ENCODE measurements at regions not wholly inside any gene's neighbourhood (a gene's known extent, or its start where the extent isn't known, plus 50 kb on each side); places are given as distances from the start of the nearest gene placed in this dataset.

DNA sequence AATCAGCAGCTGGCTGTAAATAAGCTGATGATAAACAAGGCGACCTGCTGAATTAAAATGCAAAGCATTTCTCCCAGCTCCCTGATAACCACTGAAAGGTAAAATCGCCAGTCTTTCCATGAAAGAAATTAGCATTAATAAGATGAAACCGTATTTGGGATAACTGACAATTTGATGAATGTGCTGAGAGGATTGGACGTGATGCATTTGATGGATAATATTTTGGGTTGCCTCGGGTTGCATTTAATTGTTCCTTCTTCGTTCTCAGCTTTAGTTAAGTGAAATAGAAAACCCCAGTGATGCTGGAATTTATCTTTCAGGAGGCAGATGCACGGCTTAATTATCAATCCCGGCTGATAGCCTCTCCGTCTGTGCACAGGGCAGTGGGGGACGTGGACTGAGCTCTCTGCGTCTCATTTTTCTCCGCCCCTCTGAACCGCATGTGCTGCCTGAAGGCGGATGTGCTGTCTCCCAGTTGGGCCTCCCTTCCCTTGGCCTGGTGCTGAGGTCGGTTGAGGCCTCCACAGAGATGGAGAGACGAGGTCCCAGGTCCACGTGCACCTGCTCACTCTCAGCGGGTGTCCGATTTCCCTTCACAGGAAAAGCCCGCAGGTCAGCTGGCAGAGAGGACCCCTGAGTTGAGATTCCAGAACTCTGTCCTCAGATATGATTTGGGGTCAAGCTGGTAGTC lies 846.2 kb downstream of the BRD1 start:
- no peak for DNase-seq (ENCODE audit: low spot score)

DNA sequence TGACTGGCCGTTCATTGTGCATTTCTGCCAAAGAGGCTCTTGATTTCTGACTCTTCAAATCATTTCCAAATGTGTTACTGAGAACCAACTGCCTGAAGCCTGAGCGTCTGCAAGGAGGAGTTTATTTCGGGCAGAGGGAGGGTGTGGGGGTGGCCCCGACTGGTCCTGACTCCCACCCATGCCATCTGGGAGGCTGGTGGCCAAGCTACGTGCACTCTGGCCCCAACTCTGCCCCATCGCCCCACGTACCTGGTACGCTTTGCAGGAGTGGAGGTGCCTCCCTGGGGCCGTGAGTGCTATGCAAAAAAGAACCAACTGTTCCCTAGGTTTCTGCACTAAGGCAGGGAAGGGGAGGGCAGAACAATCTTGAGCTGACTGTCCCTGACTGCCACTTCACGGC lies 846.8 kb downstream of the BRD1 start:
- DNase-seq (ENCODE audit: low spot score) = no peak

DNA sequence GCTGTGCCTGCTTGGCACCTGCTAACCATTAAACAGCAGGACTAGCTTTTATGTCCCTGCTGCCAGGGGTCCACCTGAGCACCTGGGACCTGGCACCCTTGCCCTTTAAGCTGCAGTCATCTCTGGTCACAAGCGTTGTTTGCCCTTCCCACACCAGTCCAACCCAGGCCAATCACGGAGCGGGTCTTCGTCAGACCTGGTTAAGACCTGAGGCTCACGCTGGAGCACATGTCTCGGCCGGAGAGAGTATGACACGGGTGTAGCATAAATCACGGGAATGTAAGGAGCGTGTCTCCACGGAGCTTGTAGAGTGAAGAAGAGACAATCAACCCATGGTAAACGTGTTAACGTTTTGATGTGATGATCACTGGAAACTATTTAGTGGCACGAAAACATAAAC lies 847.3 kb downstream of the BRD1 start:
- DNase-seq (ENCODE audit: low spot score) = no peak

DNA sequence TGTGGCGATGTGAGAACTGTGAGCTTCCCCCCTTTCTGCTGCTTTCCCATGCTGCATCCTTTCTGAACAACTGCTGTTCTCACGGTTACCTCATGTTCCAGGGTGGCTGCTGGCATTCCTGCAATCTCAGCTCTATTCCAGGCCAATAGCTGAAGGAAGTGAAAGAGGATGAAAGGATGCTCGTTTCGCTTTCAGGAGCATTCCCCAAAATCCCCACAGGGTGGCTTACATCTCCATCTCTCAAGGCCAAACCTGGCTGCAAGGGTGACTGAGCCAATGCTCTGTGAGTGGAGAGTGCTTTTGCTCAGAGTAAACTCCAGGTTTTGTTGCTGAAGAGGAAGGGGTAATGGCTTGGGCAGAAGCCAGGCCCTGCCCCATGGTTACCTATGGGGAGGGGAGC lies 848.2 kb downstream of the BRD1 start:
- no peak for DNase-seq (ENCODE audit: low spot score)

DNA sequence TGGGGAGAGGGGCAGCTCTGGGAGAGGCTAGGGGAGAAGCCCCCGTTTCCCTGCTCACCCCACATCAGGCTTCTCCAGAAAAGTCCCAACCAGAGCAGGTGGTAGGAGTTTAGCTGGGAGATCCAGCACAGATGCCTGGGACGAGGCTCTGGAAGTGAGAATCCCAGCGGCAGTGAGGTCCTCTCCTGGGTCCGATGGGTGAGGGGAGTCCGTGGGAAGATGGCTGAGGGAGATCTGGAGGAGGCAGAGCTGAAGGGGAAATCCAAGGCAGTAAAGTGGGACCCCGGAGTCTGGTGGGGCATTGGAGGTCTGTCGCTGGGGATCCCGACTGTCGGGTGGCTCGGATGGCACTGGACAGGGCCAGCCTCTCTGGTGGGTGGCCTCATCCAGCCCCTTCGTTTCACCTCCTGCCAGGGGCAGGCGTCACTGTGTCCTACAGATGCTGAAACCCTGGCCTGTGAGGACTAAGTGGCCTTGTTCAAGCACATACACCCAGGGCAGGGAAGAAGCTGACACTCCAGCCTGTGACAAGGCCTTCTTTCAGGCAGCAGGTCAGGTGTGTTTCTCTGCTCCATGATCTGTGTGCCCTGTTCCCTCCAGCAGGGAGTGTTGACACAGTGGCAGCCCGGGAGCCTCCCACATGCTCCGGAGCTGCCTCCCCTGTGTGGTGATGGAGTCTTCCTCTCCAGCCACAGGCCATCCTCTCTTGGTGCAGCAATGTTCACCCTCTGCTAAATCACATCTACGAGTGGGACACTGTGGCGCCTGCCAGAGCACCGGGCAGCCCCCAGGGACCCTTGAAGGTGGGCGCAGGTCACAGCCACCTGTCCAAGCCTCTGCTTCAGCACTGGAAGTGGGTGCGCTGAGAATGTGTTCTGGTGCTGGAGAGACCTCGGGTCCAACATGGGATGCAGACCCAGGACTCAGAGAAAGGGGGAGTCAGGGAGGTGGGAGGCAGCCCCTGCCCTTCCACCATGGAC lies 850.8 kb downstream of the BRD1 start:
- no peak for DNase-seq (ENCODE audit: low spot score)

DNA sequence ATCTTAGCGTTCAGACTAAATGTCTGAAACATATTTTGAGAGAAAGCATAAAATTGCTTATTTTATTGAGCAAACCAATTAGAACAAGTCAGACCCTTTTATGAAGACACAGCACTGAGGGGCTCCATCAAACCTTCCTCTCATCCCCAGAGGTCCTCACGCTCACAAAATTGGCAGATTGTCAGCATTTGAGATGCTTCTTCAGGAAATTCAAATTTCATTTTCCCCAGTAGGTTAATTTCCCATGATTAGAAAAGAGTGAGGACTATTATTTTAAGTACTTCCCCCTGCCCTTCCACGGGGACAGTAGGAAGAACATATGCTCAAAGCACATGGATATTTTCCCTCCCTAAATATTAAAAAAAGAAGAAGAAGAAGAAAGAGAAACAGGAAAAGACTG lies 851.8 kb downstream of the BRD1 start:
- no peak for DNase-seq (ENCODE audit: low spot score)

DNA sequence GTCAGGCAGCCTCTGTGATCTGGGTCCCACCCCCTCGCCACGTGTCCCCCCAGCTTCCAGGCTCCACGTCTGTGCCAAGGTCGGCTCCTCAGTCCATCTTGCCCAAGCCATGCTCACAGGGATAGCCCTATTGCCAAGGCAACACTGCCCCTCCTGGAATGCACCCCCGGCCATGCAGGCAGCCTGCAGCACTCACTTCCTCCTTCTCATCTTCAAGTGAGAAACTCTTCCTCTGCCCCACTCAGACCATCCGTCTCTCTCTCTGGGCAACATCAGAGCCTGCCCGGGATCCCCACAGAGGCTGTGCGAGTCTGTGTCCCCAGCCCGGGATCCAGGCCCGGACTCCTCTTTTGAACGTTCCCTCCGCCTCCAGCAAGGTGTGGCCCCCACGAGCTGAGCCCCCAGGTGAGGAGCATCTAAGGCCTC lies 852.3 kb downstream of the BRD1 start:
- no peak for DNase-seq (ENCODE audit: low spot score)

DNA sequence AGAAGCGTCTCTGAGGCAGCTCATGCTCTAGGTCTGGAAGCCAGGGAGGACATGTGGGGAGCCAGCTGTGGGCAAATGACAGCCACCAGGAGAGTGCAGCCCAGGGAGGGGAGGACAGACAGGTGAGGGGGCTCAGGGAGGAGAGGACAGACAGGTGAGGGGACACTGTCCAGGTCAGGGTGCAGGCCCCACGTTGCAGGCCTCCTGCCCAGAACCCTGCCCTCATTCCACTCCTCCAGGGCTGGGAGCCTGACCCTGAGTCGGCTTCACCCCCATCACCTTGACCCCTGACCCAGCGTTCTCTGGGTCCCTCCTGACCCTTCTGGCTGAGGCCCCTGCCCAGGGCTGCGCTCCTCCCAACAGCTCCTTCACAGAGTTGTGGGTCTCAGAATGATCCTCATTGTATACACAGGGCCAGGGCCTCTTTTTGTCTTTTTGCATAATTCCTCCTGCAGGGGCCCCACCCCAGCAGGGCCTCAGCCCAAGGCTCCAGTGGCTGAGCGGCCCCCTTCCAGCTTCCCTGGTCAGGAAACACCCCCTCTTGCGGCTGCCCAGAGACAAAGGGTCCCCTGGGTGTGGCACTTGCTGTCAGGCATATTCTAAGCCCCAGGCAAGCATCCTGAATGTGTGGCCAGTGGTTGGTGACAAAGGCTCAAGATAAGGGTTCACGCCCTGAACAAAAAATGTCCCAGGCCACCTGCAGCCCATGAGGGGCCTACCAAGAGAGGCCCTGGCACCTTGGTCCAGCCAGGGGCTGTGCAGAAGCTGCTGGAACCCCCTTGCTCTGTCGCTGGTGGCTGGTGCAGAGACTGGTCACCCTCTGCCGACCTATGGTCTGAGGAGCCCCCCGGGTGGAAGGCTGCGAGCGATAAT lies 853.0 kb downstream of the BRD1 start:
- no peak for DNase-seq (ENCODE audit: low spot score)

DNA sequence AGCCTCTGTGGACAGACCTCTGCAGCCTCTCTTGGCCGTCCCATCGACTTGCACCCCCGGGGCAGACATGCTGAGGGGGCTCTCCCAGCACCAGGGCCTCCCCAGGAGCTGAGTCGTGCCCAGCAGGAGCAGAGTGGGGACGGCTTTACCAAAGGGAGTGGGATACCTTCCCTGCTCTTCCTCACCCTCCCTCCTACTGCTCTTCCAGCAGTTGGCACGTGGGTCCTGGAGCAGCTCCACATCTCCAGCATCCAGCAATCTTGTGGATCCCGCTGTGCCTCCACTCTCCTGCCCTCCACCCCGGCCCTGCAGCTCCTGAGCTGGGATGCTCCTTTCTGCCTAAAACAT lies 854.0 kb downstream of the BRD1 start:
- DNase-seq (ENCODE audit: low spot score) = no peak

DNA sequence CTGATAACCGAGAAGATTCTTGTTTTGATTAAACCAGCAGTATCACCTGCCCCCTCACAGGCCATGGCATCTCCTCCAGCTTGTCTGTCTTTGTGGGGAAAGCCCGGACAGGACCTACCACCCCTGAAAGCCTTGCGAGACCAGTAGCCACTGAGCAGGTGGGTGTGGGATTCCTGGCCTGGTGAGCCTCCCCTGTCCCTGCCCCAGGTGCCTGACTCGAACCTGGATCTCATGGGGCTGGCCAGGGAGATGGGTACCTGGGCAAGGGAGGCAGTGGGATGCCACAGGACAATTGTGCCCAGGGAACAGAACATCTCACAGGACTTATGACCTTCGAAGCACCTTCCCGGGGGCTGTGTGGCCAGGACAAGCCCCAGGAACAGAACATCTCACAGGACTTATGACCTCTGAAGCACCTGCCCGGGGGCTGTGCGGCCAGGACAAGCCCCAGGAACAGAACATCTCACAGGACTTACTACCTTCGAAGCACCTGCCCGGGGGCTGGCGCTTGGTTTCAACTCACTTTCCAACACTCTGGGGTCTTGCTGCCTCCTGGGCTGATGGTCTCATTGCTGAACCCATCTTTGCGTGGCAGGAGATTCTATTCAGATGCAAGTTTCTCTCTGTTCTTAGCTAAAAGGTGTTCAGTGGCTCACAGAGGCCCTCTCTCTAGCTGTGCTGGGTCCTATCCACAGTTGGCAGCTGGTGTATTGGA lies 854.5 kb downstream of the BRD1 start:
- no peak for DNase-seq (ENCODE audit: low spot score)

DNA sequence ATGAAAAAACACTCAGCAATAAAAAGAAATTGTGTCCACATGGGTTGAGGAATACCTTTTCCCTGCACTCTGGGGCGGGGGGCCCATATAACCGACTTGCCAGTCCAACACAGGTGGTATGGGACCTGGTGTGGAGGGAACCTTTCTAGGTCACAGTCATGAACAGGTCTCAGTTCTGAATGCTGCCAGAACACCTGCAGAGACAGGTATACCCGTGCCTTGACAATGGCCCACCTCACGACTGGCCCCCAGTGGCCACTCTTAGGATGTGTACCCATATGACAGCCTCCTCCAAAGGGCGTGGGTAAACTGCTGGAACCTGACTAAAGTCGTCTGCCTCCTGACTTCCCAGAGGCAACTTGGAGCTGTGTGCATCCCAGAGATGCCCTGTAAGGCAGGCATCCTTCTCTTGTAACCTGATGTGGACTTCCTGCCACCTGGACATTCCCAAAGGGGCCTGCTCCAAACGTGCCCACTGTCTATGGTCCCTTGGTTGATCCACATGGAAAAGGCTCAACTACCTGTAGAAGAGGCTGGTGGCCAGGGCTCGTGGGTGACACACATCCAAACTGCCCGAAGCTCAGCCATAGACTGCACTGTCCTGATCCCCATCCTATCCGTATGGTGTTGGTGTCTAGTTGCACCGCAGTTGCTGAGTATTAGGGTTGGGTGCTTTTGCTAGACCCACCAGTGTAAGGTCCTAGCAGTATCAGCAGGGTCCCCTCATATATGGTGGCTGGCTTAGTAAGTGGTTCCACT lies 859.3 kb downstream of the BRD1 start:
- no peak for DNase-seq (ENCODE audit: low spot score)

DNA sequence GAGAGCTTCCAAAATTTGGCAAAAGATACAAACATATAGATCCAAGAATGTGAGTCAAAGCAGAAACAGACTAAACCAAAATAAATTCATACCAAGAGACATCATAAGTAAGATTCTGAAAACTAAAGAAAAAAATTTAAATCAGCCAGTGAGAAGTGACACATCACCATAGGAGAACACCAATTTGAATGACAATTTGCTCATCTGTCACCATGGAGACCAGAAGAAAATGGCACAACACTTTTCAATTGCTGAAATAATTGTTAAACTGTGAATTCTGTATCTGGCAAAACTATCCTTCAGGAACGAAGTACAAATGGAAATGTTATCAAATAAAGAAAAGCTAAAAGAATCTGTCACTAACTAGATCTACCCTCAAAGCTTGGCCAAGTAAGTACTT lies 864.3 kb downstream of the BRD1 start:
- no peak for DNase-seq (ENCODE audit: low spot score)

DNA sequence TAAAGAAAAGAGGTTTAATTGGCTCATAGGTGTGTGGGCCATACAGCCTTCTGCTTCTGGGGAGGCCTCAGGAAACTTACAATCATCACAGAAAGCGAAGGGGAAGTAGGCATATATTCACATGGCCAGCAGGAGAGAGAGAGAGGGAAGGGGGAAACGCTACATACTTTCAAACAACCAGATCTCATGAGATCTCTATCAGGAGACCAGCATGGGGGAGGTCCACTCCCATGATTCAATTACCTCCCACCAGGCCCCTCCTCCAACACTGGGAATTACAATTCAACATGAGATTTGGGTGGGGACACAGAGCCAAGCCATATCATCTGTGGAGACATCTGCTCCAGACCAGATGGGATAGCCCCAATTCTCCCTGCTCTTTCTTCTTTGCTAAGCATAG lies 866.0 kb downstream of the BRD1 start:
- no peak for DNase-seq (ENCODE audit: low spot score)

DNA sequence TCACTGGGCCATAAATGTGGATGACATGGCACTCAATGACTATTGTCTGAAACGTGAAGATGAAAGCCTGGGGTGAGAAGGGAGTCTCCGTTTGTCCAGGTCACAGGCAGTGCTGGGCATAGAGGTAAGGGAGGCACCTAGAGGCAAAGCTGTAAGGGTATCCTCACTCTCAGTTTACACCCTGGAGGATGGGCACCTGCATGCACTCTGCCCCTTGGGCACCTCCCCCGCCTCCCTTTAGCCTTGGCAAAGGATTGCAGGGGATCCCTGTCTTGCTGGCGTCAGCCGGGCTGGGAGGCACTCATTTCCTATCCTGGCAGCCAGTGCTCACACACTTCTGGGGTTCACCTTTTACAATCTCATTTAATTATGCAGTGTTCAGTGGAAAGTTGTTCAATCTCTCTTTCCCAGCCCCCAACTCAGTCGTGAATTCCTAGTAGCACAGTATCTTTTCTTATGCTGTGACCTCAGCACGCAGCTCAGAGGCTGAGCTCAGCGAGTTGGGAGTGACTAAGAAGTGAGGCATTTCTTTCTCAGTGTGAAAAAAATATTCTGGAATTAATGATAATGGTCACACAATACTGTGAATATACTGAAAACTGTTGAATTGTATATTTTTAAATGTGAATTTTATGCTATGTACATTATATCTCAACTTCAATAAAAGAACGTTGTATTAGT lies 866.6 kb downstream of the BRD1 start:
- no peak for DNase-seq (ENCODE audit: low spot score)

DNA sequence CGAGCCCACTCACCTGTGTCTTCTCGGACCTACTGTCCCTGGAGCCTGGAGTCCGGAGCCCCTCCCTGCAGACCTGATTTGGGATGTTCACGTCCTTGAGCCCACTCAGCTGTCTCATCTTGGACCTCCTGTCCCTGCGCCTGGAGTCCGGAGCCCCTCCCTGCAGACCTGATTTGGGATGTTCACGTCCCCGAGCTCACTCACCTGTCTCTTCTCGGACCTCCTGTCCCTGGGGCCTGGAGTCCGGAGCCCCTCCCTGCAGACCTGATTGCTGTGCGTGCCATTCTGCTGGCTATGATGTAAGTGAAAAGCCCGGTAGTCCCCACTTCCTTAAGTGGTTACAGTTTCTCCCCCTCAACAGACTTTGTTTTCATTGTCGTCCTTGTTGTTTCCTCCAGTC lies 867.1 kb downstream of the BRD1 start:
- DNase-seq (ENCODE audit: low spot score) = no peak

DNA sequence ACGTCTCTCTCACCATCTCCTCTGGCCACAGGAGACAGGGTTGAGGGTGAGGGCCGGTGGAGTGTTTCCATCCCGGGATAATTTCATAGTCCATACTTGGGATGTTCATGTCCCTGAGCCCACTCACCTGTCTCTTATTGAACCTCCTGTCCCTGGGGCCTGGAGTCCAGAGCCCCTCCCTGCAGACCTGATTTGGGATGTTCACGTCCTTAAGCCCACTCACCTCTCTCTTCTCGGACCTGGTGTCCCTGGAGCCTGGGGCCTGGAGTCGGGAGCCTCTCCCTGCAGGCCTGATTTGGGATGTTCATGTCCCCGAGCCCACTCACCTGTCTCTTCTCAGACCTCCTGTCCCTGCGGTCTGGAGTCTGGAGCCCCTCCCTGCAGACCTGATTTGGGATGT lies 868.2 kb downstream of the BRD1 start:
- no peak for DNase-seq (ENCODE audit: low spot score)

DNA sequence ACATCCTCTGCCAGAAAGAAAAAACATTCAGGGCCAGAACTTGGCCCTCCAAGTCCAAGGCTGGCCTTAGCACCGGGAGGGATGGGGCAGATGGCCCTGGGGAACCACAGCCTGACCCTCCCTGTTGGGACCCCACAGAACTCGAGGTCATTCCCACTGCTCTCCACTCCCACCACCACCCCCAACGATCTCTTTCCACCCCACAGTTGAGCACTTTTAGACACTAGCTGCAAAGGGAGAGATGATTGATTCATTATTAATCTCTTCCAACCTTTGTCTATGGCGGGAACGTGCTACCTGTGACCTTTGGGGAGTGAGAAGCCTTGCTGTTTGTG lies 869.7 kb downstream of the BRD1 start:
- DNase-seq (ENCODE audit: low spot score) = no peak

DNA sequence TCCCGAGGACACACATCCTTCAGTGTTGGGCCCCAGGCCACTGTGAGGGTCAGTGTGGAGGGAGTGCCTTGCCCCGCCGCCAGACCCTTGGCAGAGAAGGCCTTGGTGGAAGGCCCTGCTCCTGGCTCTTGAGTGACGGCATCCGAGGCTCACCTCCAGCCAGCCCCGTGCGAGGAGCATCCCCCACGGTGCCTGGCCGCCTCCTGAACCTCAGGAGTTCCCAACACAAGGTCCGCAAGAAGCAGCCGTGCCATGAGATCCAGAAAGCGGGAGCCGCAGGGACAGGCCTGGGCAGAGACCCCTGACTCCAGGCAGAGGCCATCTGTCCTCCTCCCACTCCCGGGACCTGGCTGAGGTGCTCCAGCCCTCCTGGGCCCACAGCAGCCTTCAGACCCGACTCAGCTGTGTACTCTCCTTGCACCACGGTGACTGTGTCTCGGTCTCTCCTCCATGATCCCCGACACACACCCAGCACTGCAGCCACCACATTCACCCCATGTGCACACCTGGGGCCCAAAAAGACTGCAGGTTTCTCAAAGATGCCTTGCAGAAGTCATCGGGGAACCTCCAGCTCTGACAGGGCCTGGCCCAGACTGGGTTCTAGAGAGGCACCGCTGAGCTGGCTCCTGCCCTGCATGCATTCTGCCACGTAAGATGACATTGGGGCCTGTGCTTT lies 870.2 kb downstream of the BRD1 start:
- DNase-seq (ENCODE audit: low spot score) = no peak

DNA sequence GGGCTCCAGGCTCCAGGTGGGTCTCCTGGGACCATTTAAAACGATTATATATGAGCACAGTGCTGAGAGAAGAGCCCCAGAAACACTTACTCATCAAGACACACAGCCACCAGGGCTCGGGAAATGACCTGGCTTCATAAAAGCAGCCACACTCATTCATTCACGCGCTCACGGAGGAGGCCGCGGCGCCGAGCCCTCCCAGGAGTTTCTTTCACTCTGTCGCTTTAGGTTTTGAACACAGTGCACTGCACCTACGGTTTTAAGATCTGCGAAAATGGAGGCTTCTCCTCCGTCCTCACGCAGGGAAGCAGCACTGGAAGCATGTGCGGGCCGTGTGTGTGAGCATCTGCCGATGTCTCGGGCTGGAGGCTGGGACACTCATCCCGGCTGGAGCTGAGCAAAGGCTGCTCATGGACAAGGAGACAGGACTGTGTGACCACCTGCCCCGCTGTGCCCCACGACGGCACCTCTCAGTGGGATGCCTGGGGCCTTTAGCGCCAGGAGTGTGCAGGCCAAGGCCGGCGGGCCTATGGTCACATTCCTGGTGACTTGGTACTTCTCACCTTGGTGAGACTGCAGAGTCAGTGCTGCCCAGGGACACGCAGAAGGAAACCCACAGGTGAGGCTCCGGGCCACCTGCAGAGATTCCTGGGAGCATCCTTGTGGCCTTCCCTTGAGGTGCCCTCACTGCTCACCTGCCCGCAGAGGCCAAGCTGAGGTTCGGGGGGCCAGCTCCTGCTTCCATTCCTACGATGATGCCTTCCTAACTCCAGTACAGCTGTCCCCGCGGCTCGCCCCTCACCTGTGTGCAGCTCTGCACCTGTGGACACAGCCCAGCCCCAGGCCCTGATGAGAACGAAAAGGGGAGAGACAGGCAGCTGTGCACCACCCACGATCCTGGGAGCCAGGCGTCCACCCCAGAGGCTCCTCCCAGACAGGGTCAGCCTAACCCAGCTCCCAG lies 872.0 kb downstream of the BRD1 start:
- no peak for DNase-seq (ENCODE audit: low spot score)
